ENCODE measurements at regions not wholly inside any gene's neighbourhood (a gene's known extent, or its start where the extent isn't known, plus 50 kb on each side); places are given as distances from the start of the nearest gene placed in this dataset.

DNA sequence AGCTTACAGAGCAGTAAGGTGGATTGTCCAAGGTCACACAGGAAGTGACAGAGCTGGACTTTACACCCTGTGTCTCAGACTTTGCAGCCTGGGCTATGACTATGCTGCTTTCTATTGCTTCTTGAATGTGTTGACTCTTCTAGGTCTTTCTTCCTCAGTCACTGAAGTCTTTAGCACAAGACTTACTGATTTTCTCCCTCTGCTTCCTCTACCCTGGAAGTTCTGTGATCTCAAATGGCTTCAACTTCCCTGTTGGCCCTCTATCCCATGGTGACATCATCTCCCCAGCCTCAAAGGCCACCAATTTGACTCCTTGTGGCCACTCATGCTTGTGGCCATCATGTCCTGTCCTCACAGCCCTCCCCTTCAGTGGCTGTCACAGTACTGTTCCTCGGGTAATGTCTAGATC, 181.3 kb downstream of the HS3ST3A1 start:
- H4K20me1 ChIP-seq (ENCODE audit: control insufficient read depth, insufficient read depth, low read length, poor library complexity, severe bottlenecking), result no peaks in the 10 kb centered on the region
- ATAC-seq (ENCODE audit: low read depth) (no peak), DNase-seq (no peak)
- POLR2A ChIA-PET, result no interaction called here
- H3K27me3 ChIP-seq (replicated peaks in 1 of 4; ENCODE audit: control extremely low read depth in 1 of 4, control insufficient read depth in 3 of 4, insufficient read depth in 4 of 4, low read length in 3 of 4), result no peaks in the 10 kb centered on the region
- no peak overlapping the region for H3K9ac ChIP-seq (ENCODE audit: low read length)
- no peak overlapping the region for H3K27ac Mint-ChIP-seq
- H3K4me3 ChIP-seq (ENCODE audit: control extremely low read depth in 1 of 5, extremely low read depth in 1 of 5, insufficient read depth in 1 of 5, low read depth in 2 of 5, low read length in 4 of 5), result no peak overlapping the region
- peaks cover 4% of the 10 kb centered on the region for H3K27me3 Mint-ChIP-seq
- no peak overlapping the region for H2AFZ ChIP-seq (ENCODE audit: insufficient read depth, low read depth, low read length, poor library complexity, severe bottlenecking)
- H3K4me1 ChIP-seq (ENCODE audit: control insufficient read depth in 2 of 2, insufficient read depth in 2 of 2, low read length in 2 of 2), result no peaks in the 10 kb centered on the region
- no peaks in the 10 kb centered on the region for H3K79me2 ChIP-seq (ENCODE audit: control insufficient read depth, insufficient read depth, low read length)
- CTCF ChIA-PET, result no interaction called here
- peaks cover 2% of the 10 kb centered on the region for H3K9me3 Mint-ChIP-seq (ENCODE audit: insufficient read depth)
- intact Hi-C loops (cut with micrococcal nuclease), result no loop called here
- H3K9me3 ChIP-seq (ENCODE audit: control extremely low read depth in 1 of 3, control insufficient read depth in 2 of 3, insufficient read depth in 1 of 3, low read length in 2 of 3), result peaks cover 0 to 8% (median 0%) of the 10 kb centered on the region in 3 donors
- no peak overlapping the region for H3K27ac ChIP-seq (ENCODE audit: low read length in 2 of 2)
- H3K4me3 Mint-ChIP-seq, result no peak overlapping the region
- WGBS (ENCODE audit: insufficient coverage), result 100% methylated on average over 1 of the region's 1 CpG
- H3K36me3 ChIP-seq (replicated peaks in 1 of 2; ENCODE audit: control extremely low read depth in 1 of 2, control insufficient read depth in 1 of 2, extremely low read depth in 1 of 2, insufficient read depth in 2 of 2, low read length in 1 of 2), result no peaks in the 10 kb centered on the region
- H3K4me1 Mint-ChIP-seq, result no peaks in the 10 kb centered on the region
- no peak overlapping the region for H3K4me2 ChIP-seq (replicated peaks; ENCODE audit: low read depth, low read length, poor library complexity, severe bottlenecking)
- no peak for TF ChIP-seq EZH2 (IDR thresholded peaks at IDR 0.05; ENCODE audit: borderline replicate concordance, insufficient read depth, low read depth, low read length, poor library complexity, severe bottlenecking)
- TF ChIP-seq CTCF (IDR thresholded peaks at IDR 0.05), result no peak

DNA sequence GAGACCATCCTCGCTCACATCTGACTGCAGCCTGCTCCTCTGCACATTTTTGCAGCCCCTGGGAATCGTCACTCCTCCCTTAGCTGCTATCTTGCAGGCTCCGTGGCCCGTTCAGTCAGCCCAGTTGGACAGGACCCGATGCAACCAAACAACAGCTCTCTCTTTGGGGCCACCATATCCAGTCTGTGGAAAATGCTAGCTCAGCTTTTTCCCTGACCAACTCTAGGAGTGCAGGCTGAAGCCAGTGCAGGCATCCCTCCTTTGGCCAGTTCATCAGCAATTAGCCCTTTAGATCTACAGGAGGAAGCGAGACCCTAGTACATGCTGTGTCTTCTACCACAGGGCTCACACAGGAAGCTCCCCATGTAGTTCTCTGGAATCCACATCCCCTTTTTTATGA, 182.1 kb downstream of the HS3ST3A1 start:
- H2AFZ ChIP-seq (ENCODE audit: insufficient read depth, low read depth, low read length, poor library complexity, severe bottlenecking), result no peak overlapping the region
- peaks cover 0 to 10% (median 0%) of the 10 kb centered on the region in 3 donors for H3K9me3 ChIP-seq (ENCODE audit: control extremely low read depth in 1 of 3, control insufficient read depth in 2 of 3, insufficient read depth in 1 of 3, low read length in 2 of 3)
- no peaks in the 10 kb centered on the region for H3K27me3 ChIP-seq (replicated peaks in 1 of 4; ENCODE audit: control extremely low read depth in 1 of 4, control insufficient read depth in 3 of 4, insufficient read depth in 4 of 4, low read length in 3 of 4)
- intact Hi-C loops (cut with micrococcal nuclease), result no loop called here
- ChIA-PET POLR2A (no interaction called here), CTCF (no interaction called here)
- no peaks in the 10 kb centered on the region for H3K4me1 ChIP-seq (ENCODE audit: control insufficient read depth in 2 of 2, insufficient read depth in 2 of 2, low read length in 2 of 2)
- no peak overlapping the region for H3K27ac ChIP-seq (ENCODE audit: low read length in 2 of 2)
- no peaks in the 10 kb centered on the region for H3K36me3 ChIP-seq (replicated peaks in 1 of 2; ENCODE audit: control extremely low read depth in 1 of 2, control insufficient read depth in 1 of 2, extremely low read depth in 1 of 2, insufficient read depth in 2 of 2, low read length in 1 of 2)
- DNase-seq (no peak), ATAC-seq (ENCODE audit: low read depth) (no peak)
- no peak overlapping the region for H3K27ac Mint-ChIP-seq
- H3K27me3 Mint-ChIP-seq, result peaks cover 4% of the 10 kb centered on the region
- H3K4me1 Mint-ChIP-seq, result no peaks in the 10 kb centered on the region
- no peak overlapping the region for H3K4me3 Mint-ChIP-seq
- no peak for TF ChIP-seq CTCF (IDR thresholded peaks at IDR 0.05)
- no peak overlapping the region for H3K4me2 ChIP-seq (replicated peaks; ENCODE audit: low read depth, low read length, poor library complexity, severe bottlenecking)
- H3K79me2 ChIP-seq (ENCODE audit: control insufficient read depth, insufficient read depth, low read length), result no peaks in the 10 kb centered on the region
- peaks cover 2% of the 10 kb centered on the region for H3K9me3 Mint-ChIP-seq (ENCODE audit: insufficient read depth)
- 92% methylated on average over 5 of the region's 6 CpGs for whole genome bisulfite sequencing (ENCODE audit: insufficient coverage)
- H3K9ac ChIP-seq (ENCODE audit: low read length), result no peak overlapping the region
- no peaks in the 10 kb centered on the region for H4K20me1 ChIP-seq (ENCODE audit: control insufficient read depth, insufficient read depth, low read length, poor library complexity, severe bottlenecking)
- H3K4me3 ChIP-seq (ENCODE audit: control extremely low read depth in 1 of 5, extremely low read depth in 1 of 5, insufficient read depth in 1 of 5, low read depth in 2 of 5, low read length in 4 of 5), result no peak overlapping the region
